Mucosa of descending colon (tissue), 3 donors: ENCODE measurements at regions not wholly inside any gene's neighbourhood (a gene's known extent, or its start where the extent isn't known, plus 50 kb on each side); places are given as distances from the start of the nearest gene placed in this dataset.

Experiments
- ATAC-seq: fragments of 200-7000 bp; cut with Tn5 transposase; one replicate; pipeline ENCODE4 v1.9.1; 2020; ENCODE audit warnings: mild to moderate bottlenecking, moderate library complexity
- DNase-seq, 3 donors: peaks; one replicate each; pipeline ENCODE4 v3.0.0-alpha.2; 2020
- H3K36me3 ChIP-seq: fragments of 200-600 bp; one replicate; pipeline ENCODE4 v1.8.0; 2021; ENCODE audit warnings: low read depth, mild to moderate bottlenecking
- H3K4me1 ChIP-seq: fragments of 200-600 bp; one replicate; pipeline ENCODE4 v1.8.0; 2021; ENCODE audit warnings: low read depth, mild to moderate bottlenecking
- H3K4me3 ChIP-seq: fragments of 200-600 bp; one replicate; pipeline ENCODE4 v1.8.0; 2021; ENCODE audit warnings: mild to moderate bottlenecking
- H3K9me3 ChIP-seq: fragments of 200-600 bp; one replicate; pipeline ENCODE4 v1.8.0; 2021; ENCODE audit warnings: mild to moderate bottlenecking
- intact Hi-C, 2 donors: fragments of 100-400 bp; cut with DNase I in 1 of 2; cut with micrococcal nuclease in 1 of 2; formaldehyde crosslinking; loops; one replicate each; pipeline versions ENCODE4 v1.11.0 to v1.11.1; 2022; cut with DNase I, micrococcal nuclease
- TF ChIP-seq, protein P1 (sequence below): fragments of 200-600 bp; IDR thresholded peaks from one replicate; pipeline ENCODE4 v1.8.0; 2022; ENCODE audit warnings: antibody characterized with exemption, mild to moderate bottlenecking
- donor health status: DM: no; HTN: no; CAD: no; lungs with moderate emphysema.
- donor health status: DM: no; HTN: no; CAD: no.
- donor health status: DM: no; HTN: yes; CAD: no.

- no peaks in the 10 kb centered on the region for H3K36me3 ChIP-seq
- ATAC-seq (no peak), DNase-seq (no peak)
- intact Hi-C loops = no loop called here
- no peaks in the 10 kb centered on the region for H3K9me3 ChIP-seq
- TF ChIP-seq, protein P1, sequence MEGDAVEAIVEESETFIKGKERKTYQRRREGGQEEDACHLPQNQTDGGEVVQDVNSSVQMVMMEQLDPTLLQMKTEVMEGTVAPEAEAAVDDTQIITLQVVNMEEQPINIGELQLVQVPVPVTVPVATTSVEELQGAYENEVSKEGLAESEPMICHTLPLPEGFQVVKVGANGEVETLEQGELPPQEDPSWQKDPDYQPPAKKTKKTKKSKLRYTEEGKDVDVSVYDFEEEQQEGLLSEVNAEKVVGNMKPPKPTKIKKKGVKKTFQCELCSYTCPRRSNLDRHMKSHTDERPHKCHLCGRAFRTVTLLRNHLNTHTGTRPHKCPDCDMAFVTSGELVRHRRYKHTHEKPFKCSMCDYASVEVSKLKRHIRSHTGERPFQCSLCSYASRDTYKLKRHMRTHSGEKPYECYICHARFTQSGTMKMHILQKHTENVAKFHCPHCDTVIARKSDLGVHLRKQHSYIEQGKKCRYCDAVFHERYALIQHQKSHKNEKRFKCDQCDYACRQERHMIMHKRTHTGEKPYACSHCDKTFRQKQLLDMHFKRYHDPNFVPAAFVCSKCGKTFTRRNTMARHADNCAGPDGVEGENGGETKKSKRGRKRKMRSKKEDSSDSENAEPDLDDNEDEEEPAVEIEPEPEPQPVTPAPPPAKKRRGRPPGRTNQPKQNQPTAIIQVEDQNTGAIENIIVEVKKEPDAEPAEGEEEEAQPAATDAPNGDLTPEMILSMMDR = no peak
- no peaks in the 10 kb centered on the region for H3K4me1 ChIP-seq
- H3K4me3 ChIP-seq = no peak overlapping the region
Measured at GRCh38 chr6:40692337-40692736, 105.2 kb upstream of the LRFN2 start.

- H3K4me1 ChIP-seq = no peaks in the 10 kb centered on the region
- H3K4me3 ChIP-seq = no peak overlapping the region
- H3K36me3 ChIP-seq = no peaks in the 10 kb centered on the region
- TF ChIP-seq, protein P1 = no peak
- DNase-seq = no peak
- intact Hi-C loops = no loop called here
- H3K9me3 ChIP-seq = peaks cover 6% of the 10 kb centered on the region
- ATAC-seq = no peak
Measured at GRCh38 chr6:40689185-40689584, 102.0 kb upstream of the LRFN2 start.

DNA sequence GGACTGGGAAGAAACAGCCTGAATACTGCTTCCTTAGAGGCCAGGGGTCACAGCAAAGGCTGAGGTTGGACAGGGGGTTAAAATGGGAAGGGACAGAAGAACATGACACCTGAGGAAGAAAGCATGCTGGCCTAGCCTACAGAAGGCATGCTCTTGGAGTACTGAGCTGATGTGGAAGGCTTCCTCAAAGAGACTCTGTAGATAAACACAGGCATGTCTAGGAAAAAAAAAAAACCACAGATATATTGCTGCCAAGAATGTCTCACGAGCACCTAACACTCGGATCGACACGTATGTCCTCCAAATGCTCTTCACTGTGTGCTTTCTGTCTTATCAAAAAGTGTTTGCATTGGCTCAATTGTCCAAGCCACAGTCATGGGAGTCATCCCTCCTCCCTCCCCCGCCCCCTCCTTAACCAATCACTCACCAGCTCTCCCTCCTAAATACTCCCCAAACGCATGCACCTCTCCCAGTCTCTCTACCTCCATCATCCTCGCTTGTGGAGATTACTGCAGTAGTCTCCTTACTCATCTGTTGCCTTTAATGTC is 101.1 kb upstream of the LRFN2 start:
- DNase-seq (no peak), ATAC-seq (no peak)
- TF ChIP-seq, protein P1 = no peak
- H3K4me3 ChIP-seq = no peak overlapping the region
- no peaks in the 10 kb centered on the region for H3K4me1 ChIP-seq
- intact Hi-C loops = no loop called here
- peaks cover 6% of the 10 kb centered on the region for H3K9me3 ChIP-seq
- H3K36me3 ChIP-seq = no peaks in the 10 kb centered on the region

DNA sequence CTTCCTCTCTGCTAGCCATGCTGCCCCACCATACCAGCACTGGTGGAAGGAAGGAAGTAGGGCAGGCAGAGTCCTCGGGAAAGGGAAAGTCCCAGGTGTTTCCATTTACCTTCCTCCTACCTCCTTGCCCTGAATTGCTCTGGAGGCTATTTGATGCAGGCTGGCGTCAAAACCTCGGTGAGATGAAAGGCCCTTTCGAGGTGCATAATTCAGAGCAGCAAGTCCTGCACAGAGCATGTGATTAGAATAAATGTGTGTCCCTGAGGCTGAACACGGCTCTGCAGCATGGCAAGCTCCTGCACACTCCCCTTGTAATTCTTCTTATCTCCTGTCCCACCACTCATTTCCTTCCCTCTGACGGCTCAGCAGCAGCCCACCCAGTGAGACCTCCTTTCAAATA is 98.7 kb upstream of the LRFN2 start:
- peaks cover 6% of the 10 kb centered on the region for H3K9me3 ChIP-seq
- no peak overlapping the region for H3K4me3 ChIP-seq
- intact Hi-C loops = no loop called here
- DNase-seq (peak in 1 of 3 donors; percentile 3), ATAC-seq (peak; percentile 72)
- H3K36me3 ChIP-seq = no peaks in the 10 kb centered on the region
- H3K4me1 ChIP-seq = no peaks in the 10 kb centered on the region
- TF ChIP-seq, protein P1 = no peak

- DNase-seq (no peak), ATAC-seq (no peak)
- TF ChIP-seq, protein P1 = no peak
- no peak overlapping the region for H3K4me3 ChIP-seq
- peaks cover 6% of the 10 kb centered on the region for H3K9me3 ChIP-seq
- intact Hi-C loops = no loop called here
- no peaks in the 10 kb centered on the region for H3K36me3 ChIP-seq
- H3K4me1 ChIP-seq = no peaks in the 10 kb centered on the region
Measured at GRCh38 chr6:40681622-40682021, 94.5 kb upstream of the LRFN2 start.

- no peak for DNase-seq
- TF ChIP-seq, protein P1 = no peak
- Histone ChIP-seq H3K4me1 (no peaks in the 10 kb centered on the region), H3K36me3 (no peaks in the 10 kb centered on the region), H3K4me3 (no peak overlapping the region), H3K9me3 (no peaks in the 10 kb centered on the region)
- intact Hi-C loops = no loop called here
- no peak for ATAC-seq
Measured at GRCh38 chr6:40678941-40679340, 91.8 kb upstream of the LRFN2 start.
